GM20000 (cell line): ENCODE measurements at regions not wholly inside any gene's neighbourhood (a gene's known extent, or its start where the extent isn't known, plus 50 kb on each side); places are given as distances from the start of the nearest gene placed in this dataset.
"Not testable (repeated sequence)": the region's sequence is repeated elsewhere in the genome, so short reads cannot be mapped to it uniquely, and the experiment has no call there.

Experiments
- DNase-seq: peaks from one replicate; pipeline ENCODE4 v3.0.0; 2012; ENCODE audit warnings: low spot score
- CTCF ChIP-seq: IDR thresholded peaks from 2 replicates; pipeline ENCODE4 v1.5.1; 2012; ENCODE audit warnings: mild to moderate bottlenecking, control low read depth; ENCODE audit errors: extremely low read depth, missing control alignments

DNA sequence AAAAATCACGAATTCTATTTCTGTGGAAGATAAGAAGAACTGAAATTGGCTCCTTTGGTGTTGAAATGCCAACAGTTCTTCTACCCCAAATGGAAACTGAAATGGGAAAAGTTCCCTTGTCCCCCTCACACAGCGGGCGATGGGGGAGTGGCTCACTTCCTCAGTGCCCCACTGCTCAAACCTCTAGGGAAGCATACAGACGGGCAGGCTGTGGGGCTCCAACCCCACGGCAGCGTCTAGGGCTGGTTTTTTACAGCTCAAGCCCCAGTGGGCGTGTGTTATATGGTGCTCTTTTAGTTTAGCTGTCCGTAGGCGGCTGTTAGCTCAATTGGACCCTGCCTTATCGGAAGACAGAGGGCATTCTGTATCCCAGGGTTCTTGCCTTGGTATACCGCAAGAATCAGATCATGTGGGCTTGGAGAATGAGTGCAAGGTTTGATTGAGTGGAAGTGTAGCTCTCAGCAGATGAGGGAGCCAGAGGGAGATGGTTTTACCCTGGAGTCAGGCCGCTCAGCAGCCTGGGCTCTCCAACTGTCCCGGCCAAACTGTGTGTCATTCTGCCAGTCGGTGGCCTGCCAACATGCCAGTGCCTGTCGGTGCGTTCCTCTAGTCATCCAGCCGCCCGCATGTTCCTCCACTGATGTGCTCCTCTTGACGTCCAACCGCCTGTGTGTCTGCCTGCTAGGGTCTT, 166.3 kb upstream of the ZNF608 start:
- no peak for TF ChIP-seq CTCF
- DNase-seq = no peak

- TF ChIP-seq CTCF = no peak
- DNase-seq = no peak
Observed at GRCh38 chr5:124913329-124913653, 166.9 kb upstream of the ZNF608 start.

GRCh38 chr5:124916313-124916712, 169.9 kb upstream of the ZNF608 start:
- not testable (repeated sequence) for DNase-seq

DNA sequence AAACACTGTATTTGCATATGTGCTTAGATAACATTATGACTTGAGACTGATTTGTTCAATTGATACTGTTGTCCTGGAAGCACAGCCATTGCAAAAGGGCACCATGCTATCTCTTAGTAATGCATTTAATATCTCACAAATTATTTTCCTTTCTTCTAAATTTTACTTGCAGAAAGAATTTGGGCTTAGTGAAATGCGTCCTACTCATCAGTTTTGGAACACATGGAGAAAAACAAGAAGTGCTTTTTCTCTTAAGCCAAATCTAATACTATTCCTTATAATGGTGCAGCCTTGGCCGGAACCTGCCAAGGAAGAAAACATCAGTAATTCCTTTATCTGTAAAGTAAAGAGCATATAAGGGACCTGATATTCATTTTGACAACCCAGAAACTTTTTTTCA, 172.2 kb upstream of the ZNF608 start:
- no peak for DNase-seq
- TF ChIP-seq CTCF = no peak

DNA sequence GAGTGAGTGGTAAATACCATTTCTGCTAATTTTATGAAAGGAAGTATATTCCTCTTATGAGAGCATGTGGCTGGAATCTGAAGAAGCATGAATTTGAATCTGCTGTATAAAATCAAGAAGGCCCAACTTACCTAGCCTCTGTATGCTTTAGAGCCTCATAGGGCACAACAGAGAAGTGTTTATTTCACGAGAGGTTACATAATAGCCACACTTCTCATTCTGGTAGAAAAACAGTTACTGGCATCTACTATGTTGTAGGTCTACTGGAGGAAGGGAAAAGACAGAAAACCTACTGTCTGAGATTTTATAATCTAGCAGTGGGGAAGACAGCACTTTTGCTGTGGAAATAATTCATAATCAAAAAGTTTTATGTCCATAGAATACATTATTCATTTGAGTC, 172.6 kb upstream of the ZNF608 start:
- TF ChIP-seq CTCF = no peak
- DNase-seq = no peak

DNA sequence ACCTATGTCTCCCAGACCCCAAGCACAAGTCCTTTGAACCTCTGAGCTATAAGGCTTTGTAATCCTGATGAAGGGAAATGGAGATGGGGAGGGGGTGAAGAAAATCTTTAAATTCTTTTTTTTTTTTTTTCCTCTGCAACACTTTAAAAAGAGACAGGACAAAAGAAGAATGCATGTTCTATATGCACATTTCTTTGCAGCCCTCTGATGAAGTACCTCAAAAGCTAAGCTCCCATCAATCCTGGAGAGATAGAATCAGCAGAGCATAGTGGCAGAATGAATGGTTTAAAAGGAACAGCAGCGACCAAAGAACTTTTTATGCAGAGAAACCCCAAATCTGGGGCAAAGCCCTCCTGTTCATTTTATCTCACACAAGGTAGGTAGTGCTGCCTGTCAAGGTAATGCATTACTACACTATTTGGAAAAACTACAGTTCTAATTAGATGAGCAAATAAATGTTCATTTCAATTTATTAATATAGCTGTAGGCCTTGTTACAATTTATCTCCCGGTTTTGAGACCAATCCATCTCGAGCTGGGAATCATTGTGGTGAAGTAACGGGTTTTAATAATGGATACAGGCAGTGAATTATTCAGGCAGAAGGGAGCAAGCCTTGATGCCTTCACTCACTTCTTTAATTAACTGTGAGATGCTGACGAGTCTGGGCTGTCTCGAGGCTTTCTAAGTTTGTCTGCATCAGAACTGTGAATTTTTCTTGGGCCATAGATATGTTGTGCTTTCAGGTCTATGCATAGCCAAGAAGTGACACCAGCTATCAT, 173.5 kb upstream of the ZNF608 start:
- TF ChIP-seq CTCF = no peak

GRCh38 chr5:124920909-124921666, 174.6 kb upstream of the ZNF608 start:
- peak; percentile 49 for DNase-seq

More for the DNA sequence above, 173.5 kb upstream of the ZNF608 start:
- no peak for DNase-seq

More at GRCh38 chr5:124920909-124921666, 174.6 kb upstream of the ZNF608 start:
- TF ChIP-seq CTCF = no peak
